Erythroblast (primary cell): ENCODE measurements at regions not wholly inside any gene's neighbourhood (a gene's known extent, or its start where the extent isn't known, plus 50 kb on each side); places are given as distances from the start of the nearest gene placed in this dataset.
A peak's percentile ranks its signal among the peaks of the same experiment; 100 is the strongest.
"Not testable (repeated sequence)": the region's sequence is repeated elsewhere in the genome, so short reads cannot be mapped to it uniquely, and the experiment has no call there.

Experiments
- DNase-seq, 2 experiments: peaks; one replicate each; lab custom pipeline; 2025; lab: John Stamatoyannopoulos, UW
- GATA1 ChIP-seq: IDR thresholded peaks from 2 replicates; pipeline ENCODE4 v1.6.1; 2011; ENCODE audit warnings: low read depth, mild to moderate bottlenecking, control low read depth, low read length, moderate library complexity
- POLR2A ChIP-seq: IDR thresholded peaks from 2 replicates; pipeline ENCODE4 v1.6.1; 2011; ENCODE audit warnings: mild to moderate bottlenecking, low read length

DNA sequence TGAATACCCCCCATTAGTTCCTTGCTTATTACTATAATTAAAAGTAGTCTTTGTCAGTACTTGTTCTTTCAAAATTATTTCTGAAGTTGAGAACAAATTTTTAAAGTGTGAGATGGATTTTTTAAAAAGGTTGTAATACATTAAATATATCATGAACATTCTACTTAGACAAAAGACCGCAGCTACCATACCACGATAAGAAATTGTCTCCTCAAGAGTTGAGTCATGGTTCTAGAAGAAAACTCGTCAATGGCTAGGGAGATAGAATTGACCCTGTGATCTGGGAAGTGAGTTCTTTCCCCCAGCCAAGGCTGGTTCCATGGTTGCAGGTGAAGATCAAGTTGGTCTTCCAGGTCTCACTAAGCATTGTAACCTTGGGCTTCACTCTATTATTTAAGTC, 67.8 kb upstream of the ACYP2 start:
- no peak for DNase-seq
- no peak for TF ChIP-seq GATA1
- no peak for TF ChIP-seq POLR2A

DNA sequence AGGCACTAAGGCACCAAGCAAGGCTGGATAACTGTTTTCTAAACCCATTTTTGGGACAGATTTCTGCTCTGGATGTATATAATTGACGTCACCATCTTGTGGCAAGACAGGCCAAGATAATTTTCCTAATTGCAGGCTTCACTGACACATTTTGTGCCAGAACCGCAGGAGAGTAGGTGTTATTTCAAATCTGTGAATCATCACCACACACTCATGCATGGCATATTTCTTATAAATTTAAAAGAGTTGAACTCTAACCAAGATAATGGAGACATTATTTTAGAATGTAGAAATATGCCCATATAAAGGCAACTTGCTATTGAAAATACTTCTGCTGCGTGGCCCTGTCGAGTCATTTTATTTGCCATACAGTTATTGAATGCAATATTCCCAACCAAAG, 68.3 kb upstream of the ACYP2 start:
- DNase-seq = no peak
- TF ChIP-seq POLR2A = no peak
- TF ChIP-seq GATA1 = no peak

GRCh38 chr2:54042897-54043620, 72.3 kb upstream of the PSME4 start:
- DNase-seq = no peak
- no peak for TF ChIP-seq GATA1
- TF ChIP-seq POLR2A = no peak

DNA sequence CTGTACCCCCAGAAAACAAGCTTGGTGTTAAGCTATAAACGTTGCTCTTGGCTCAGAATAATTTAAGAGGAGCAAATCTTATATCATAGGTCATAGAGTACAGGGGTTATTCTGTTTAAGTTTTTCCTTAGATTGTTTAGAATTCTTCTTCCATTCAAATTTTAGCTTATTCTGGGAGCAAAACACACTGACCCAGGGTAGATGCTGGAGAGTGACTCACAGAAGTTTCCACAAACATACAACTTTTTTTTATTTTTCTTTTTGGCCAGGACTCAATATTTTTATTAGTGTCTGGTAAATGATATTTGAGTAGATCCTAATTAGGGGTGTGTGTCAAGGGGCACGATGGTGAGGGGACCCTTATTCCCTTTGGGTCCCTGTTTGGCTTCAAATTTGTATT, 71.5 kb upstream of the PSME4 start:
- no peak for TF ChIP-seq GATA1
- no peak for TF ChIP-seq POLR2A
- no peak for DNase-seq

GRCh38 chr2:54041135-54041534, 70.3 kb upstream of the PSME4 start:
- TF ChIP-seq POLR2A (no peak), GATA1 (no peak)
- DNase-seq = no peak

DNA sequence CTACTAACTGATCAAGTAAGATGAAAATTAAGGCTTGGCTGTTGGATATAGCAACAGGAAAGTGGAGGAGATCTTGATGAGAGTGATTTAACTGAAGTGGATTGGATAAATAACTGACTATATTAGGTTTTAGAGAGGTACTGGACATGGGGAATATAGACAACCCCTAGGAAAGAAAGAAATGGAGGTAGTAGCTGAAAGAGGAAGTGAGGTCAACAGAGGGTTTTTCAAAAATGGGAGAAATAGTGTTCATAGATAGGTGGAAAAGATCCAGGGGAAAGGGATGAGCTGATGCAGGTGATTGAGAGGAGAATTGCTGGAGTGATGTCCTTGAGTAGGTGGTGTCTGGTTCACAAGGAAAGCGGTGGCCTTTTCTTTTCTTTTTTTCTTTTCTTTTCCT, 69.9 kb upstream of the PSME4 start:
- DNase-seq = no peak

GRCh38 chr2:54040250-54040649, 69.5 kb upstream of the PSME4 start:
- TF ChIP-seq POLR2A (no peak), GATA1 (no peak)
- DNase-seq = no peak

More for the DNA sequence above, 69.9 kb upstream of the PSME4 start:
- TF ChIP-seq POLR2A (no peak), GATA1 (no peak)

DNA sequence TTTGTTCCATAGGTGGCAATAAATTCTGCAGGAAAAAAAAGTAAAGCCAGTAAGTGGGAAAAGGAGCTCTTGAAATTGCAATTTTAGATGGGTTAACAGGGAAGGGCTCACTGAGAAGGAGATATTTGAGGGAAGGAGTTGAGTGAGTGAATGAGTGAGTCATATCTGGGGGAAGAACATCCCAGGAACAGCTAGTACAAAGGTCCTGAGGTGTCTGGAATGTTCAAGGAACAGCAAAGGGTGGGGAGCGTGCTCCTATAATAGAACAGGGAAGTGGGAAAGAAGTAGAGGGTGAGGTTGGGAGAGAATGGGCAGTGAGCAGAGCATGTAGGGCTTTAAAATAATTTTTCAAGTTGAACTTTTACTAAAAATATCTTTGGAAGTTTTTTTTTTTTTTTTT, 68.0 kb upstream of the PSME4 start:
- DNase-seq = no peak
- no peak for TF ChIP-seq GATA1
- no peak for TF ChIP-seq POLR2A

DNA sequence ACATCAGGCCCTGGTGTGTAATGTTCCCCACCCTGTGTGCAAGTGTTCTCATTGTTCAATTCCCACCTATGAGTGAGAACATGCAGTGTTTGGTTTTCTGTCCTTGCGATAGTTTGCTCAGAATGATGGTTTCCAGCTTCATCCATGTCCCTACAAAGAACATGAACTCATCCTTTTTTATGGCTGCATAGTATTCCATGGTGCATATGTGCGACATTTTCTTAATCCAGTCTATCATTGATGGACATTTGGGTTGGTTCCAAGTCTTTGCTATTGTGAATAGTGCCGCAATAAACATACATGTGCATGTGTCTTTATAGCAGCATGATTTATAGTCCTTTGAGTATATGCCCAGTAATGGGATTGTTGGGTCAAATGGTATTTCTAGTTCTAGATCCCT, 60.5 kb upstream of the PSME4 start:
- not testable (repeated sequence) for DNase-seq

- DNase-seq = no peak
- TF ChIP-seq GATA1 (no peak), POLR2A (no peak)
Observed at GRCh38 chr2:54030806-54031205, 60.0 kb upstream of the PSME4 start.

DNA sequence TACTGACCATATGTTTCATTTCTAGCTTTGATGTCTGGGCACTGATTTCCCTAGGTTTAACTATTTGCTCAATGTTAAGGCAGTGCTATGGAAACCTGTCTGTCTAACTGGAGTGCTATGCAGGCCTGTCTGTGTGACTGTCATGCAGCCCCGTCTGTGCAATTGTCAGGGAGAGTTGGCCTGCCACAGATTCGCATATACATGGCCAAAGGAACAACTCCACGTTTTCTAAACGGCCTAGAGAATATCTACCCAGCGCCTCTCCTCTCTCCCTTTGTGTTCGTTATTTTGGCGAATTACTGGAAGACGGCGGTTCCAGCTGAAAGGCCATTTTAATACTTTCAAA, 59.6 kb upstream of the PSME4 start:
- TF ChIP-seq GATA1 (no peak), POLR2A (no peak)
- DNase-seq = no peak

DNA sequence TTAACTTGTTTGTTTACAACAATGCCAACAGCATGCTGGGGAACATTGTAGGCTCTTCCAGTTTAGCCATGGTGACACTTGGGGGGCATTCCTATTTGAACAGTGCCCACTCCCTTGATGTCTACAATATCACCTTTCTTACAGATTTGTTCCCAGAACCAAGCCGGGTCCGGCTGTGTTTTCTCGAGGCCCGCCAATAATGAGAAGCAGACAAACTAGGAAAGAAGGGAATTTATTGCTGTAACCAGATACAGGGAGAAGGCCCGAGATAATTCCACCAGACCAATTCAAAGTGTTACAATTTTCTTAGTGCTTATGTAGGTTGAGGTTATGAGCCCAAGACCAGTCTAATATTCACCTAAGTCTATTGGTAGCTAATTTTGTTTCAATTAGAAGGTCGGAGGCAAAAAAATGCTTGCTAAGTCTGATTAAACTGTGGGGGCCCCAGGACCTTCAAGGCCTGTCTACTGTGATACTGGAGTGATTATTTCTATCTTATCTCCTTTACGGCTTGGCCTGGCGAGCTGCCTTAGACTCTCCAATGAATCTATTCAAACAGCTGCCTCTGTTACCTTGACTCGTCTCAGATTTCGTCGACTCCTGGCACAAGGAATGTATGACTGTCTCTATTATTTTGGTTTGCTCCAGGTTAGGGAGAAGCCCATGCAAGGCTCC, 59.1 kb upstream of the PSME4 start:
- TF ChIP-seq GATA1 (no peak), POLR2A (no peak)

DNA sequence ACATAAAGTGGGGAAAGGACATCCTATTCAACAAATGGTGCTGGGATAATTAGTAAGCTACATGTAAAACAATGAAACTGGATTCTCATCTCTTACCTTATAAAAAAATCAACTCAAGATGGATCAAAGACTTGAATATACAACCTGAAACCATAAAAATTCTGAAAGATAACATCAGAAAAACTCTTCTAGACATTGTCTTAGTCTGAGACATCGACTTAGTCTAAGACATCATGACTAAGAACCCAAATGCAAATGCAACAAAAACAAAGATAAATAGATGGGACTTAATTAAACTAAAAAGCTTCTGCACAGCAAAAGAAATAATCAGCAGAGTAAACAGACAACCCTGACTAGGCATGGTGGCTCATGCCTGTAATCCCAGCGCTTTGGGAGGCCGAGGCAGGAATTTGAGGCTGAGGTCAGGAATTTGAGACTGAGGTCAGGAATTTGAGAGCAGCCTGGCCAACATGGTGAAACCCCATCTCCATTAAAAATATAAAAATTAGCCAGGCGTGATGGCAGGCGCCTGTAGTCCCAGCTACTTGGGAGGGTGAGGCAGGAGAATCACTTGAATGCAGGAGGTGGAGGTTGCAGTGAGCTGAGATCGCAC, 54.8 kb upstream of the PSME4 start:
- DNase-seq = not testable (repeated sequence)

More for the DNA sequence above, 59.1 kb upstream of the PSME4 start:
- DNase-seq = peak; percentile 63 to 87

- no peak for TF ChIP-seq GATA1
- no peak for TF ChIP-seq POLR2A
- DNase-seq = no peak
Observed at GRCh38 chr2:54024576-54024975, 53.8 kb upstream of the PSME4 start.

- TF ChIP-seq POLR2A (no peak), GATA1 (no peak)
- DNase-seq = no peak
Observed at GRCh38 chr2:54021702-54022101, 50.9 kb upstream of the PSME4 start.
